ENCODE measurements at regions not wholly inside any gene's neighbourhood (a gene's known extent, or its start where the extent isn't known, plus 50 kb on each side); places are given as distances from the start of the nearest gene placed in this dataset.

- intact Hi-C loops (cut with DNase I) = no loop called here
- H3K36me3 ChIP-seq (ENCODE audit: insufficient read depth in 1 of 2, low read depth in 1 of 2) = no peaks in the 10 kb centered on the region
- 95 to 99% (median 96%) methylated on average over 6 of the region's 6 CpGs for WGBS, 3 donors
- H3K9me3 ChIP-seq = no peaks in the 10 kb centered on the region
- no peak overlapping the region for H3K27ac ChIP-seq
- no peak overlapping the region for H3K4me3 ChIP-seq
- DNase-seq (no peak), ATAC-seq (no peak)
- TF ChIP-seq, protein P1, sequence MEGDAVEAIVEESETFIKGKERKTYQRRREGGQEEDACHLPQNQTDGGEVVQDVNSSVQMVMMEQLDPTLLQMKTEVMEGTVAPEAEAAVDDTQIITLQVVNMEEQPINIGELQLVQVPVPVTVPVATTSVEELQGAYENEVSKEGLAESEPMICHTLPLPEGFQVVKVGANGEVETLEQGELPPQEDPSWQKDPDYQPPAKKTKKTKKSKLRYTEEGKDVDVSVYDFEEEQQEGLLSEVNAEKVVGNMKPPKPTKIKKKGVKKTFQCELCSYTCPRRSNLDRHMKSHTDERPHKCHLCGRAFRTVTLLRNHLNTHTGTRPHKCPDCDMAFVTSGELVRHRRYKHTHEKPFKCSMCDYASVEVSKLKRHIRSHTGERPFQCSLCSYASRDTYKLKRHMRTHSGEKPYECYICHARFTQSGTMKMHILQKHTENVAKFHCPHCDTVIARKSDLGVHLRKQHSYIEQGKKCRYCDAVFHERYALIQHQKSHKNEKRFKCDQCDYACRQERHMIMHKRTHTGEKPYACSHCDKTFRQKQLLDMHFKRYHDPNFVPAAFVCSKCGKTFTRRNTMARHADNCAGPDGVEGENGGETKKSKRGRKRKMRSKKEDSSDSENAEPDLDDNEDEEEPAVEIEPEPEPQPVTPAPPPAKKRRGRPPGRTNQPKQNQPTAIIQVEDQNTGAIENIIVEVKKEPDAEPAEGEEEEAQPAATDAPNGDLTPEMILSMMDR (IDR thresholded peaks at IDR 0.05) = no peak
- no peaks in the 10 kb centered on the region for H3K27me3 ChIP-seq (ENCODE audit: insufficient read depth in 3 of 3, low read length in 2 of 3)
- H3K4me1 ChIP-seq = peaks cover 6% of the 10 kb centered on the region
Measured at GRCh38 chr3:177299250-177299649, 102.0 kb upstream of the TBL1XR1 start.

- TF ChIP-seq, protein P1 (IDR thresholded peaks at IDR 0.05) = no peak
Measured at GRCh38 chr3:177300039-177300833, 103.0 kb upstream of the TBL1XR1 start.

DNA sequence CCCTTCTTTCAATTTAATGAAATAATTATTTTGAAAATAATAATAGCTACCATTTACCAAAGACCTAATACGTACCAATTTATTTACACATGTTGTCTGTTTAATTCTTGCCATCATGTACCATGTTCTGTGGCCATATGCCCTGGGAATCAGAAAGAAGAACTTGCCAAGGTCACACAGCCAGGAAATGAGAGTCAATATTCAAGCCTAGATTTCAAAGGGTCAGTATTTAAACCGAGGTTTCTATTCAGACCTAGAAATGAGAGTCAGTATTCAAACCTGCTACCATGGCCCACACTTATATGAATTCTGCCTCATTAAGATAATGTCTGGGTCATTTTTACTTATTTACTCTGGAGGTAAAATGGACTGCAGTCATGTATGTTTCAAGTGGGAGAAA lies 103.6 kb upstream of the TBL1XR1 start:
- ATAC-seq = no peak
- intact Hi-C loops (cut with DNase I) = no loop called here
- WGBS, 3 donors = 55 to 65% (median 63%) methylated on average over 2 of the region's 2 CpGs
- H3K4me3 ChIP-seq = no peak overlapping the region
- H3K9me3 ChIP-seq = no peaks in the 10 kb centered on the region
- H3K36me3 ChIP-seq (ENCODE audit: insufficient read depth in 1 of 2, low read depth in 1 of 2) = no peaks in the 10 kb centered on the region
- H3K27ac ChIP-seq = no peak overlapping the region
- TF ChIP-seq, protein P1 (IDR thresholded peaks at IDR 0.05) = no peak
- H3K27me3 ChIP-seq (ENCODE audit: insufficient read depth in 3 of 3, low read length in 2 of 3) = no peaks in the 10 kb centered on the region
- DNase-seq = no peak
- H3K4me1 ChIP-seq = peaks cover 6% of the 10 kb centered on the region

More at GRCh38 chr3:177300039-177300833, 103.0 kb upstream of the TBL1XR1 start:
- intact Hi-C loops (cut with DNase I) = no loop called here
- H3K36me3 ChIP-seq (ENCODE audit: insufficient read depth in 1 of 2, low read depth in 1 of 2) = no peaks in the 10 kb centered on the region
- H3K27me3 ChIP-seq (ENCODE audit: insufficient read depth in 3 of 3, low read length in 2 of 3) = no peaks in the 10 kb centered on the region
- no peaks in the 10 kb centered on the region for H3K9me3 ChIP-seq
- peaks cover 6% of the 10 kb centered on the region for H3K4me1 ChIP-seq
- DNase-seq = no peak
- no peak overlapping the region for H3K4me3 ChIP-seq
- ATAC-seq = peak; percentile 37 to 69 (median 66)
- WGBS, 3 donors = 41 to 52% (median 41%) methylated on average over 12 of the region's 12 CpGs
- no peak overlapping the region for H3K27ac ChIP-seq

DNA sequence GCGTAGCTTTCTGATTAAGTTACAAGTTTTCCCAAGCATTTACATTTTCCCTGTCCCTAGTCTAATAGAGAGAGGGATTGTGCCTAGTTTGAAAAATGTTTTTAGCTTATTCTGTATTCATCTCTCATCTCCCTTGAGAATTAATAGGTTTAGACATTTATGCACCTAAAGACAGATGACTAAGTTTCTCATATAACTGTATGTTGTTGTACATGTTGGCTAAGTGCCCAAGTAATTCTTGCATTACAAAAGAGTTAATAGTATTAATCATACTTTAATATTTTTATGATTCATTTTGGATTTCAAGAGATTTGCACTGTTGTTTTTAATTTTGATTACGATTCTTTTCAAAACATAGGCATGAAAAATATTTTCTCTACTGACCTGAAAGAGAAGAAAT lies 109.0 kb upstream of the TBL1XR1 start:
- TF ChIP-seq, protein P1 (IDR thresholded peaks at IDR 0.05) = no peak
- 88 to 92% (median 90%) methylated on average over 2 of the region's 2 CpGs for WGBS, 3 donors

GRCh38 chr3:177307391-177307790 lies 110.1 kb upstream of the TBL1XR1 start:
- H3K4me3 ChIP-seq = no peak overlapping the region
- H3K27me3 ChIP-seq (ENCODE audit: insufficient read depth in 3 of 3, low read length in 2 of 3) = no peaks in the 10 kb centered on the region
- H3K9me3 ChIP-seq = no peaks in the 10 kb centered on the region
- TF ChIP-seq, protein P1 (IDR thresholded peaks at IDR 0.05) = no peak
- no peaks in the 10 kb centered on the region for H3K4me1 ChIP-seq
- H3K36me3 ChIP-seq (ENCODE audit: insufficient read depth in 1 of 2, low read depth in 1 of 2) = no peaks in the 10 kb centered on the region
- DNase-seq = no peak
- ATAC-seq = no peak
- 71 to 94% (median 93%) methylated on average over 4 of the region's 4 CpGs for WGBS, 3 donors
- no peak overlapping the region for H3K27ac ChIP-seq
- intact Hi-C loops (cut with DNase I) = no loop called here

More for the DNA sequence above, 109.0 kb upstream of the TBL1XR1 start:
- H3K4me1 ChIP-seq = no peaks in the 10 kb centered on the region
- no peak overlapping the region for H3K4me3 ChIP-seq
- DNase-seq = no peak
- no peaks in the 10 kb centered on the region for H3K9me3 ChIP-seq
- intact Hi-C loops (cut with DNase I) = no loop called here
- H3K27me3 ChIP-seq (ENCODE audit: insufficient read depth in 3 of 3, low read length in 2 of 3) = no peaks in the 10 kb centered on the region
- no peak for ATAC-seq
- no peaks in the 10 kb centered on the region for H3K36me3 ChIP-seq (ENCODE audit: insufficient read depth in 1 of 2, low read depth in 1 of 2)
- no peak overlapping the region for H3K27ac ChIP-seq
